T-helper 2 cell (primary cell): ENCODE measurements at regions not wholly inside any gene's neighbourhood (a gene's known extent, or its start where the extent isn't known, plus 50 kb on each side); places are given as distances from the start of the nearest gene placed in this dataset.

ENCODE experiments used
- DNase-seq, 5 experiments: peaks; one replicate each; pipeline versions ENCODE4 v3.0.0 to v3.0.0-alpha.2; 2012 to 2022

DNA sequence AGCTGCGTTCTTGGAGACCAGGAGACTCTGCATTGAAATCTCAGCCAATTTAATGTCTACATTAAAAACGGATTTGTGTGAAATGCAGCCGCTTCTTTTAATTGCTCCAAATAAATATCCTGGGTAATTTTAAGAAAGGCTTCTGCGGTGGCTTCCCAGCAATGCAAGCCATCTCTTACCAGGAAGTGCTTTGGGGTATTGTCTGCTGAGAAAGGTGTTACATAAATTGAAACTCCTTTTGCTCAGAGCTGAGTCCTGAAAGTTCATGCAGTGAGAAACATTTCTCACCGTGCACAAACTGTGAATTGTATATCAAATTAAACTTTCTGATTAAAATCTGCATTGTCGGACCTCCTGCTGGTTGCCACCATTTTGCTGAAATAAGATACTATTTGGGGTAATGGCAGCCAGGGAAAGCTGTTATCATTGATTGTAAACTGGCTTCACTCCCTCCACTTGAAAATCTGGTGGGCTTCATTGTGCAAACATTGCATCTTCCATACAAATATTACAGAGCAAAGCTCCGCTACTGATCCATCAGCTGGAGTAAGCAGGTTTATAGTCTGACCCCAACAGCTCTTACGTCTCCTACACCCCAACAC is 59.5 kb downstream of the ZIC5 start:
- peak in 1 of 5 experiments; percentile 59 for DNase-seq

DNA sequence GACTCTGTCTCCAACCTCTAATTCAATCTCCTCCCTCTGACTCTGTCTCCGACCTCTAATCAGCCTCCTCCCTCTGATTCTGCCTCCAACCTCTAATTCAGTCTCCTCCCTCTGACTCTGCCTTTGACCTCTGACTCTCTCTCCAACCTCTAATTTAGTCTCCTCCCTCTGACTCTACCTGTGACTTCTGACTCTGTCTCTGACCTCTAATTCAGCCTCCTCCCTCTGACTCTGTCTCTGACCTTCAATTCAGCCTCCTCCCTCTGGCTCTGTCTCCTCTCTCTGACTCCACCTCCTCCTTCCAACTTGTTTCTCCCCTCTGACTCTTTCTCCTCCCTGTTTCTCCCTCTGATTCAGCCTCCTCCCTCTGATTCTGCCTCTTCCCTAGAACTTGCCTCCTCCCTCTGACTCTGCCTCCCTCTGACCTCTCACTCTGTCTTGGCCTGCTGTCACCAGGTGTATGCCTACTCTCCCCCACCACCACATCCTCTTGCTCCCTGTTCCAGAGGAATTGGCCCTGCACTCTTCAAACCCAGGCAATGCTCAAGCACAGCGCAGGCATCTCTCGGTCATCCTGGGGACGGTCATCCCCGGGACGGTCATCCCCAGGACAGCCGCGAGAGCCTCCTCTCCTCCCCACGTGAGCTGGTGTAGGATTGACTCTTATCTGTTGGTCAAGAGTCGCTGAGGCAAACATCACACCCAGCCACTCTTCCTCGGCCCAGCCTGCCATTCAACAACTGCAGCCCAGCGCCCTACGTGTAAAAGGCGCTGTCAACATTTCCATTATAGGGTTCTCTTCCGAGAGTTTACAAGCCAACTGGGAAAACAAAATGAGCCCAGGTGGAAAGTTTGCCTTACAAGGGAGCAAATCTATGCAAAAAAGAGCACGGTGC is 60.2 kb downstream of the ZIC5 start:
- DNase-seq = no peak

DNA sequence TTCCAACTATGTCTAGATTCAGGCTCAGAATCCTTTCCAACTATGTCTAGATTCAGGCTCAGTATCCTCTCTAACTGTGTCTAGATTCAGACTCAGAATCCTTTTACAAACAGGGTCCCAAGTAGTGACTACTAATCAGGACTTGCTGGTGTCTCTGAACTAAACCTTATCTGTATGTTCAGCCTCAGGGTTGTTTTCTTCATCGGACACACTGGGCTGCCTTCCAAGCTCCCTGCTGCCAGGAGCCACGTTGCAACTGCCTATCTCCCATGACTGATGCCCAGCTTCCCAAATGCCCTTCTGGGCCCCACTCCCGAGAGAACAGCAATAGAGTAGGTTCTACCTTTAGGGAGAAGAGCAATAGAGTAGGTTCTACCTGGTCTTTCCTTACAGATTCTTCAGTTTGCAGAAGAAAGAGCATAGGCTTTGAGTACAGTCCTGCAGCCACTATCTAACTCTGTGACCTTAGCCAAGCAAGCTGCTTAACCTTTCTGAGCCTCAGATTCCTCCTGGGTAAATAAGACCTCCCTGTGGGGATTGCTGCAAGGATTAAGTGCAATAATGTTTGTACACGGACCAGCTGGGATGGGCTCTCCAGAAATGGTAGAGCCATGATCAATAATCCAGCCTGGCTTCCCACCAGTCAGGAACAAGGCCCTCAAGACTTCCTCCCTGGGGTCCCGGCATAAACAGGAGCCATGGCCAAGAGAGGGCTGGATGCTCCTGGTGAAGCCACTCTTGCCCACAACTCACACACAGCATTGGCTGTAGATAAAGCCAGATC is 61.5 kb downstream of the ZIC5 start:
- DNase-seq = no peak

GRCh38 chr13:99909097-99909835 is 62.3 kb downstream of the ZIC5 start:
- no peak for DNase-seq

DNA sequence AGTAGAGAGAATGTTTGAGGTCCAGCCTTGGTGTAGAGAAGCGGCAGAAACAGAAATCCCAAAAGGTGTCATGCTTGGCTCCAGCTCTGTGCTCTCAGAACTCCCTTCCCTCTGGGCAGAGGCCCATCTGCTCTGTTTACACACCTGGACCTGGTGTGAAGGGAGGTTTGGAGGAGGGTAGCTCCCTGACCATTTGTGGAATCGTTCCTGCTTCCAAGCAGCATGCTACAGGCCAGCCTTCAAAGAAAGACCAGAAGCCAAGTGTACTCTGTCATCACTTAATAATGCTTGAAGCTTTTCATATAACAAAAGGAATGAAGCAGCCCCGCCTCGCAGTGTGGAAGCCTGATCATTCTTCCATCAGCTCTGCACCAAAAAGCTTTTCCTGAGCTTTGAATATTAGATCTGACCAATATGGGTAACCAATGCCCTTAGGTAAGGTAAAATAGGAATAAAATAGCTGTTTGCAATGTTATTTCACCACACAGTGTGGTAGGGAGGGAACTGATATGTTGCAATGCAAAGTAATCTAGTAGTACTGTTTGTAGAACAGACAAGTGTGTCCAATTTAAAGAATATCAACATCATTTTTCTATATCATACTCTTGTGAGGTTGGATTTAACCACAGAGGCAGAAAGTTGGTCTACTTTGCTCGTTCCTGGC is 63.3 kb downstream of the ZIC5 start:
- no peak for DNase-seq

DNA sequence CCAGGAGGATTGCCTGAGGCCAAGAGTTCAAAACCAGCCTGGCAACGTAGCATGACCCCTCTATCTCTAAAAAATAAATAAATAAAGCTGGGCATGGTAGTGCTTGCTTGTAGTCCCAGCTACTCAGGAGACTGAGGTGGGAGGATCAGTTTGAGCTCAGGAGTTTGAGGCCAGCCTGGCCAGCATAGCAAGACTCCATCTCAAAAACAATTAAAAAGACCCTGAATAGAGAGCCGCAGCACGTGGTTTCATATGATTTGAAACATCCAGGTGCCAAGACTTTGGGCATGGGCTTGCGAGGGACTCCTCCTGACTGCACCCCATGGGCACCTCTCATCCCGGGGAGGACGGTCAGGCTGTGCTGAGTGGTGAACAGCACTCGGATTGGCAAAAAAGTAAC is 63.9 kb downstream of the ZIC5 start:
- no peak for DNase-seq

GRCh38 chr13:99907038-99907437 is 64.5 kb downstream of the ZIC5 start:
- DNase-seq = no peak

DNA sequence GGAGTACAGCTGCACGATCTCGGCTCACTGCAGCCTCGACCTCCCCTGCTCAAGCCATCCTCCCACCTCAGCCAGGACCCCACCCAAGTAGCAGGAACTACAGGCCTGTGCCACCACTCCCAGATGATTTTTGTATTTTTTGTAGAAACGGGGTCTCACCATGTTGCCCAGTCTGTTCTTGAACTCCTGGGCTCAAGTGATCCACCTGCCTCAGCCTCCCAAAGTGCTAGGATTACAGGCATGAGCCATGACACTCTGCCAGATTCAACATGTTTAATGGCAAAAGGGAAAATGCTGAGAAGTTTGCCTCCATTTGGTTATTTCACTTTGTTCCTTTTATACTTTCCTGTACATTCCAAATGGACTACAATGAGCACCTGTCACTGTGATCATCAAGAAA is 65.8 kb downstream of the ZIC5 start:
- DNase-seq = no peak

DNA sequence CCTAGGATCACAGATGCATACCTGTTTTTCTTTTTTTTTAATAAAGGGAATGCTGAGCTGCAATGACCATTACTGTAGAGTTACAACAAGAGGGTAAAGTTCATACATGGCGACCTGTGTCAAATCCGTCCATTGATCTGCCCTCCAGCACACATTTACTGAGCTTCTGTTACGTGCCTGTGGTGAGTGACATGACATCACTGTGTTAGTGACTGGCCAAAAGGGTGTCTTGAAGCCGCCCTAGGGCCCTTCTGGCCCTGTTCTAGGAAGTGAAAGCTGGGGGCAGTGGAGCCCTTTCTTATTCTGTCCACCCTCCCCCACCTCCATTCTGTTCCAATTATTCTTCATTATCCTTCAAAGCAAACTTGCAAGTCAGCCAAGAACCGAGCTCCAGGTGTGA is 66.3 kb downstream of the ZIC5 start:
- no peak for DNase-seq

GRCh38 chr13:99903140-99903539 is 68.4 kb downstream of the ZIC5 start:
- DNase-seq = no peak

DNA sequence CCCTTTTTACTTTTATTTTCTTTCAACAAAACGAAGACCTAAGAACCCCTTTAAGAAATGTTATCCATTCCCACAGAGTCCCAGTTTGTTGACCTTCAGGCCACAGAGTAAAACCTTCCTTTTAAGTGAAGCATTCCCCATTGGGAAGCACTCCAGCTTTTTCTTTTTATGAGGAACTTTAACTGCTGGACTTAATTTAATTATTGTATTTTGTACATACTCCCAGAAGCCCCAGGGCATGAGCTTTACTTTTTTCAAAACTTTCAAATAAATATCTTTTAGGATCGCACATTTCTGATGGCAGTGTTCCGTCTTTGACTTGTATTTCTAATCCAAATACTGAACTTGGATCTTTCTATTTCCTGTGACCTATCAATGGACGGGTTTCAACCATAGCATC is 68.9 kb downstream of the ZIC5 start:
- no peak for DNase-seq

GRCh38 chr13:99900960-99901359 is 70.6 kb downstream of the ZIC5 start:
- no peak for DNase-seq

DNA sequence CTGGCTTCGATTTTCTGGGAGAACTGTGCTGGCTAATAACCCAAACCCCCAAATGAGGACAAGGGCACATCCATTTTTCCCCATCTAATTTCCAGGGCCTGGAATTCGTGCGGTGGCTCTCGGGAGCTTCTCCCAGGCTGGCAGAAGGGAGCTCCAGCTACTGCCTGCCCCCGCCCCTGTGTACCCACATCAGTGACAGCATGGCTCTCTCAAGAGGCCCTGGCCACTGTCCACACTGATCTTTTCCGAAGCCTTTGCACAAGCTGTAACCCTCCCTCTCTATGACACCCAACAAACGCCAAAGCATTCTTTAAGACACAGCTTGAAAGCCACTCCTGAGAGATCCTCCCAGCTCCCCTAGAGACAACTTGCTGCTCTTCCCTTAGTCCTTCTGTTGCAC is 73.1 kb downstream of the ZIC5 start:
- DNase-seq = no peak

GRCh38 chr13:99897076-99897440 is 74.5 kb downstream of the ZIC5 start:
- DNase-seq = no peak

- no peak for DNase-seq
Observed at GRCh38 chr13:99896369-99897075, 75.0 kb downstream of the ZIC5 start.

DNA sequence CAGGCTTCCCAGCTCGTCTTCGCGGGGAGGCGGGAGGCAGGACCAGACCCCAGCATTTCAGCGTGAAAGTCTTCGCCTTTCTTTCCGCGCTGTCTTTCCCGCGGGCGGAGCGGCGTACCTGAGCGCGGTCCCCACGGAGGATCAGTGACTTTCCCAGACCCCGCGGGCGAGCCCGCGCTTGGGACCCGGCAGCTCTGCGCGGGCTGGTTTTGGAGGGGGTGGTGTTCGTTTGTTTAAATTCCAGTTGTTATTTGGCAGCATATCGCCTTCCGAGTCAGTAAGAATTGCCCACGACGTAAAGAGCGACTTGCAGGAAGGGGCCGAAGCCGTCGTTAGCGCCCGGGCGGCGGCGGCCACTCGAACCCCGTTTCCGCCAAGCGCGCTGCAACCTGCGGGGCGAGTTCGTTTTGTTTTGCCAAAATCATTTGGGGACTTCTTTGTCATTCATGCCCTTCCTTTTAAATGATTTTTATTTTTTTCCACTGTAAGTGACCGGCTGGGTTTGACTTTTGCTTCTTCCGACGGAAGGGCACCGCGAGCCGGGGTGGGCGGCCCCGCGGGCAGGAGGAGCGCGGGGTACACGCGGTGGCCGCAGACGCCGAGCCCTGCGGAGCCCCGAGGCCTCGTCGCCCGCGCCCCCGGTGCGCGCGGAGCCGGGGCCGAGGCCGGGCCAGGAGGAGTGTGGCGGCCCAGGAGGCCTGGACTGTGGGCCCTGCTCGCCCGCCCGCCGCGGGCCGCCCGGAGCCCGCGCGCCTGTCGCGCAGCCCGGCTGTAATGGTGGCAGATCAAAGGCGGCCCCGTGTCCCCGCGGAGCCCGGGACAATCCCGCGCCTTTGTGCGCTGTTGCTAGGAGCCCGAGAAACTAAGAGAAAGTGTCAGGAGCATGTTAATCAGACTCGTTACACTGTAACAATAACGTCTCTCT is 75.9 kb downstream of the ZIC5 start:
- DNase-seq = no peak

DNA sequence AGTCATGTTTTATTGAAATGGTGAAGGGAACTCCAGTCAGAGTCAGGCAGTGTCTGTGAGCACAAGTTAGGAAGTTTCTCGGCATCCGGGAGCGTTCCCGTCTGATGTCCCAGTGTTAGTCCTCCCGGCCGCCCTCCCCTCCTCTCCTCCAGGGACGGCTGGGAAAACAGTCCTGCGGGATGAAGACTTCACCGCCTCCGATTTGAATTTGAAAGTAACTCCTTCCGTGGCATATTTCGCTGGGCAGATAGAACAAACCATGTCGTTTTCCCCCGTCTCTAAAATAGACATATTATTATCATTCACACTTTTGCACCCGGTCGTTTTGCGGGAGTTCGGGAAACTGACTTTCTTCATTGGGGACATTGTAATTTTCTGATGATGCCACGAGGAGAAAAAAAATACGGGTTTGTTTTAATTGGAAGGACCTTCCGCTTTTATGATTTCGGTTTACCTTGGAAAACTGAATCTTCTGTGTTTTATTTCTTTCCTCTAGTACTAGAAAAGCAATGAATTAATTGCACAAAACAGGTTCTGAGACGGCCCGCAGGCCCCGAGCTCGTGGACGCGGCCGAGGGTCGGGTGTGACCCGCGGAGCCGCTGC is 76.6 kb downstream of the ZIC5 start:
- no peak for DNase-seq

GRCh38 chr13:99894105-99894839 is 77.3 kb downstream of the ZIC5 start:
- no peak for DNase-seq

GRCh38 chr13:99893567-99893966 is 78.0 kb downstream of the ZIC5 start:
- DNase-seq = no peak
